ENCODE measurements at regions not wholly inside any gene's neighbourhood (a gene's known extent, or its start where the extent isn't known, plus 50 kb on each side); places are given as distances from the start of the nearest gene placed in this dataset.

DNA sequence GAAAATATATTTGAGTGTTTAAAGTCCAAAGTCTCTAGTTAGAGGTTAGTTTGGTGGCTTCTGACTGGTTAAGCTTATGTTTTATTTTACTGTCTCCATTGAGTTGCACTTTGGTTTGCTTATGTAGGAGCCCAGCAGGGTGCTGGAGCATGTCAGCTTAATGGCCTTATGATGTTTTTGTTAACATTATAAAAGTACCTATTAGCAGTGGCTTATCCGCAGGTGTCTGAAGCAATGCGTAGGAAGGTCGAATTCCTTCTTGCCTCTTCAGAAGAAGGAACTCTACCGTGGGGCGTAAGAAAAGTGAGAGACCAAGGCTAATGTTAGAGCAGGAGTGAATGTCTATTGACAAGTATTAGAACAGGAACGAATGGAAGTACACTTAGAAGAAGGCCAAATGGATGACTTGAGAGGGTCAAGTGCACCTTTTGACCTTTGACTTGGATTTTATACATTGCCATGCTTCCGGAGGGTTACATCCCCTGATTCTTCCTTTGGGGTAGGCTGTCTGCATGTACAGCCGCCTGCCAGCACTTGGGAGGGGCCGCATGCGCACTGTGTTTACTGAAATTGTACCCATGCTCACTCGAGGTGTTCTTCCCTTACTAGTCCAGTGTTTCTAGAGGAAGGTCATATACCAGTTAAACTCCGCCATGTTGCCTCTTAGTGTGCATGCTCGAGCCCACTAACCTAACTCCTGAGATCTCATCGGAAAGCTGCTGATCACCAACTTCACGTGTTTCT, 793.9 kb upstream of the PCDH9 start:
- no peak for DNase-seq (ENCODE audit: low read depth)
- TF ChIP-seq, protein P1, sequence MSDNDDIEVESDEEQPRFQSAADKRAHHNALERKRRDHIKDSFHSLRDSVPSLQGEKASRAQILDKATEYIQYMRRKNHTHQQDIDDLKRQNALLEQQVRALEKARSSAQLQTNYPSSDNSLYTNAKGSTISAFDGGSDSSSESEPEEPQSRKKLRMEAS (IDR thresholded peaks at IDR 0.05; ENCODE audit: low read depth, low read length), result no peak
- TF ChIP-seq, protein P2, sequence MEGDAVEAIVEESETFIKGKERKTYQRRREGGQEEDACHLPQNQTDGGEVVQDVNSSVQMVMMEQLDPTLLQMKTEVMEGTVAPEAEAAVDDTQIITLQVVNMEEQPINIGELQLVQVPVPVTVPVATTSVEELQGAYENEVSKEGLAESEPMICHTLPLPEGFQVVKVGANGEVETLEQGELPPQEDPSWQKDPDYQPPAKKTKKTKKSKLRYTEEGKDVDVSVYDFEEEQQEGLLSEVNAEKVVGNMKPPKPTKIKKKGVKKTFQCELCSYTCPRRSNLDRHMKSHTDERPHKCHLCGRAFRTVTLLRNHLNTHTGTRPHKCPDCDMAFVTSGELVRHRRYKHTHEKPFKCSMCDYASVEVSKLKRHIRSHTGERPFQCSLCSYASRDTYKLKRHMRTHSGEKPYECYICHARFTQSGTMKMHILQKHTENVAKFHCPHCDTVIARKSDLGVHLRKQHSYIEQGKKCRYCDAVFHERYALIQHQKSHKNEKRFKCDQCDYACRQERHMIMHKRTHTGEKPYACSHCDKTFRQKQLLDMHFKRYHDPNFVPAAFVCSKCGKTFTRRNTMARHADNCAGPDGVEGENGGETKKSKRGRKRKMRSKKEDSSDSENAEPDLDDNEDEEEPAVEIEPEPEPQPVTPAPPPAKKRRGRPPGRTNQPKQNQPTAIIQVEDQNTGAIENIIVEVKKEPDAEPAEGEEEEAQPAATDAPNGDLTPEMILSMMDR (IDR thresholded peaks at IDR 0.05; ENCODE audit: low read depth, low read length), result no peak
- TF ChIP-seq POLR2A (IDR thresholded peaks at IDR 0.05; ENCODE audit: extremely low read depth, insufficient read length), result no peak
- no peak for TF ChIP-seq MYC (IDR thresholded peaks at IDR 0.05; ENCODE audit: low read depth, low read length)
- no peak overlapping the region for H3K4me3 ChIP-seq (ENCODE audit: low read depth, low read length)

DNA sequence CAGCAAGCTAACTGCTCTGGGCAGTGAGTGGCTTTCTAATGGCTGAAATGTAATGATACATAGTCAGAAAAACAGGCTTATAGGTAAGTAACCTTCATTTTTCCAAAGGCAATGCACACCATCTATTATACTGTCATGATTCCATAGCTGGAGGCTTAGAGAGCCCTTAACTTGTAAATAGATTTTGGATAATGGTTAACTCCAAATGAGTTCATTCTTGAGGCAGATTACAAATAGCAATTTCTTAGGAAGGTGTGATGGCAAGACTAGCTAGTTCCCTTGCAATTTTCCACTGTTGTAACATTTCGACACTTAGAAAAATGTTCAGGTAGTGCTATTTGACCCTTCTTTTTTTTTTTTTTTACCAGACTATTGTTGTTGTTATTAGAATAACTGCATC, 789.8 kb upstream of the PCDH9 start:
- DNase-seq (ENCODE audit: low read depth), result no peak
- H3K4me3 ChIP-seq (ENCODE audit: low read depth, low read length), result no peak overlapping the region
- TF ChIP-seq, protein P2 (IDR thresholded peaks at IDR 0.05; ENCODE audit: low read depth, low read length), result no peak
- TF ChIP-seq, protein P1 (IDR thresholded peaks at IDR 0.05; ENCODE audit: low read depth, low read length), result no peak
- TF ChIP-seq POLR2A (IDR thresholded peaks at IDR 0.05; ENCODE audit: extremely low read depth, insufficient read length) (no peak), MYC (IDR thresholded peaks at IDR 0.05; ENCODE audit: low read depth, low read length) (no peak)

DNA sequence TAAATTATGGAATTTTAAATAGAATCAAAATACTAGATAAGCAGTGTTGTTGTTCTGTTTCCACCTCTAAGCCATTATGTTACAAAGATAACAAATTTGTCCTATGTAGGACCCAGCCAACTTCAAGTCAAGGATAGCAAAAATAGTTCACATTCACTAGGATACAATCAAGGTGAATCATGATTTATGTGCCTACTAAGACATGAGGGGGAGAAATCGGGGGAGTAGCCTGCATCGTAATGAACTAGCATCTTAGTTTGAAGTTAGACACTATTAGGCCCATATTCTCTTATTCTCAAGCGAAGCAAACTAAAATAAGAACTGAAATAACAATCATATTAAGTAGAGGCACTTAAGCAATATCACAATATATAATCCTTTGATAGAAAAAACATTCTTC, 779.4 kb upstream of the PCDH9 start:
- no peak overlapping the region for H3K4me3 ChIP-seq (ENCODE audit: low read depth, low read length)
- TF ChIP-seq POLR2A (IDR thresholded peaks at IDR 0.05; ENCODE audit: extremely low read depth, insufficient read length) (no peak), MYC (IDR thresholded peaks at IDR 0.05; ENCODE audit: low read depth, low read length) (no peak)
- TF ChIP-seq, protein P2 (IDR thresholded peaks at IDR 0.05; ENCODE audit: low read depth, low read length), result no peak
- TF ChIP-seq, protein P1 (IDR thresholded peaks at IDR 0.05; ENCODE audit: low read depth, low read length), result no peak
- no peak for DNase-seq (ENCODE audit: low read depth)

DNA sequence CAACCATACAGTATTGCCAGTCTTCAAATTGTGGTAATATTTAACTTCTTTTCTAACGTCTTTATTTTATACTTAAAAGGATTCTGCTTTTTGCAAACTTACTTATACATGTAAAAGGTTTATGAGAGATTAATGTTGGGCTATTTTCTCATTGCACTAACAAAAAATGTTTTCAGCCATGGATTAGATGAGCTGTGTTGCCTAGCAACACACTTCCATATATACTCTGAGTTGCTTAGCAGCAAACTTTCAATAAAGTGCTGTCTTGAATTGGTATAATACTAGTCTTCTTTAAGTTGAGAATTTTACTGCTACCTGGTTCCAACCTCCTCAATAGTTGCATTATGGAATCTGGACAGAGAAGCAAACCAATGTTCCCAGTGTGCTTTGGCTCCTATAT, 777.4 kb upstream of the PCDH9 start:
- TF ChIP-seq MYC (IDR thresholded peaks at IDR 0.05; ENCODE audit: low read depth, low read length), result no peak
- TF ChIP-seq, protein P2 (IDR thresholded peaks at IDR 0.05; ENCODE audit: low read depth, low read length), result no peak
- TF ChIP-seq, protein P1 (IDR thresholded peaks at IDR 0.05; ENCODE audit: low read depth, low read length), result no peak
- DNase-seq (ENCODE audit: low read depth), result no peak
- no peak overlapping the region for H3K4me3 ChIP-seq (ENCODE audit: low read depth, low read length)

DNA sequence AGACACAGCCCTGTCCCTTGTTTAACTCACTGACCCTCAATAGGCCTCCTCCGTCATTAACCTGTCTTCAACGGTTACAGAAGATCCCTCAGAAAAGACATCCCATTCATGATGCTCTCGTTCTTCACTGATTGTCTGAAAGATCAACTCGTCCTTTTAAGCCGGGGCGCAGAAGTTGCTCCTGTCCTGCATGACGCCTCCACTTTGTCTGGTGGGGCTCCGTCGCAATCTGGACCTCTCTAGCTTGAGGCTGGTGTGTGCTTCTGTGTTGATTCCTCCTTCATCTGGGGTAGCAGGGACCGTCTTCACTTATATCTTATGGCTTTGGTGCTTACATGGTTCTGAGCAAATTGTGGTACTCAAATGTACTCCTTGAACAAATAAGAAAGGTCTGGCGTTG, 766.0 kb upstream of the PCDH9 start:
- no peak overlapping the region for H3K4me3 ChIP-seq (ENCODE audit: low read depth, low read length)
- no peak for DNase-seq (ENCODE audit: low read depth)
- TF ChIP-seq, protein P2 (IDR thresholded peaks at IDR 0.05; ENCODE audit: low read depth, low read length), result no peak
- TF ChIP-seq POLR2A (IDR thresholded peaks at IDR 0.05; ENCODE audit: extremely low read depth, insufficient read length) (no peak), MYC (IDR thresholded peaks at IDR 0.05; ENCODE audit: low read depth, low read length) (no peak)
- TF ChIP-seq, protein P1 (IDR thresholded peaks at IDR 0.05; ENCODE audit: low read depth, low read length), result no peak
